HG03060 (cell line): ENCODE measurements at regions not wholly inside any gene's neighbourhood (a gene's known extent, or its start where the extent isn't known, plus 50 kb on each side); places are given as distances from the start of the nearest gene placed in this dataset.
"Not testable (repeated sequence)": the region's sequence is repeated elsewhere in the genome, so short reads cannot be mapped to it uniquely, and the experiment has no call there.

Source experiments
- ATAC-seq: cut with Tn5 transposase; IDR thresholded peaks from one replicate; pipeline ENCODE4 v1.9.1; 2021; ENCODE audit warnings: low read depth, moderate number of reproducible peaks; ENCODE audit not compliant: unreplicated experiment

- ATAC-seq = no peak
Observed at GRCh38 chr6:155913816-155914215, 458.2 kb upstream of the NOX3 start.

- no peak for ATAC-seq
Observed at GRCh38 chr6:155909710-155910109, 454.1 kb upstream of the NOX3 start.

- ATAC-seq = no peak
Observed at GRCh38 chr6:155895641-155896040, 440.0 kb upstream of the NOX3 start.

- no peak for ATAC-seq
Observed at GRCh38 chr6:155894758-155895157, 439.1 kb upstream of the NOX3 start.

GRCh38 chr6:155894262-155894661, 438.6 kb upstream of the NOX3 start:
- ATAC-seq = no peak

GRCh38 chr6:155890409-155890808, 434.8 kb upstream of the NOX3 start:
- ATAC-seq = no peak

- no peak for ATAC-seq
Observed at GRCh38 chr6:155889410-155889809, 433.8 kb upstream of the NOX3 start.

GRCh38 chr6:155887421-155887820, 431.8 kb upstream of the NOX3 start:
- no peak for ATAC-seq

GRCh38 chr6:155883741-155884140, 428.1 kb upstream of the NOX3 start:
- no peak for ATAC-seq

GRCh38 chr6:155883334-155883731, 427.7 kb upstream of the NOX3 start:
- ATAC-seq = no peak

GRCh38 chr6:155882527-155883333, 427.1 kb upstream of the NOX3 start:
- ATAC-seq = peak; percentile 76

GRCh38 chr6:155881826-155882526, 426.3 kb upstream of the NOX3 start:
- ATAC-seq = peak; percentile 15

GRCh38 chr6:155880900-155881299, 425.3 kb upstream of the NOX3 start:
- no peak for ATAC-seq

- no peak for ATAC-seq
Observed at GRCh38 chr6:155872961-155873360, 417.3 kb upstream of the NOX3 start.

- no peak for ATAC-seq
Observed at GRCh38 chr6:155867682-155868081, 412.0 kb upstream of the NOX3 start.

GRCh38 chr6:155866676-155867390, 411.2 kb upstream of the NOX3 start:
- not testable (repeated sequence) for ATAC-seq

GRCh38 chr6:155861821-155862220, 406.2 kb upstream of the NOX3 start:
- ATAC-seq = no peak

- ATAC-seq = not testable (repeated sequence)
Observed at GRCh38 chr6:155858906-155859305, 403.3 kb upstream of the NOX3 start.

GRCh38 chr6:155854787-155855186, 399.1 kb upstream of the NOX3 start:
- no peak for ATAC-seq

GRCh38 chr6:155853011-155853410, 397.4 kb upstream of the NOX3 start:
- no peak for ATAC-seq

- ATAC-seq = no peak
Observed at GRCh38 chr6:155850408-155850841, 394.8 kb upstream of the NOX3 start.
